ENCODE measurements at regions not wholly inside any gene's neighbourhood (a gene's known extent, or its start where the extent isn't known, plus 50 kb on each side); places are given as distances from the start of the nearest gene placed in this dataset.

GRCh38 chr13:94968757-94969086, 256.4 kb upstream of the SOX21 start:
- DNase-seq (ENCODE audit: low read depth in 2 of 2): no peak

- no peak for DNase-seq (ENCODE audit: low read depth in 2 of 2)
Measured at GRCh38 chr13:94968040-94968756, 255.9 kb upstream of the SOX21 start.

GRCh38 chr13:94967183-94968039, 255.1 kb upstream of the SOX21 start:
- DNase-seq (ENCODE audit: low read depth in 2 of 2): no peak

GRCh38 chr13:94966422-94966955, 254.1 kb upstream of the SOX21 start:
- DNase-seq (ENCODE audit: low read depth in 2 of 2): no peak

- no peak for DNase-seq (ENCODE audit: low read depth in 2 of 2)
Measured at GRCh38 chr13:94959626-94960025, 247.3 kb upstream of the SOX21 start.

GRCh38 chr13:94956417-94957110, 244.2 kb upstream of the SOX21 start:
- no peak for DNase-seq (ENCODE audit: low read depth in 2 of 2)

GRCh38 chr13:94952787-94953186, 240.4 kb upstream of the SOX21 start:
- DNase-seq (ENCODE audit: low read depth in 2 of 2): no peak

GRCh38 chr13:94950303-94950702, 238.0 kb upstream of the SOX21 start:
- DNase-seq (ENCODE audit: low read depth in 2 of 2): no peak

- DNase-seq (ENCODE audit: low read depth in 2 of 2): no peak
Measured at GRCh38 chr13:94947965-94948371, 235.6 kb upstream of the SOX21 start.

- no peak for DNase-seq (ENCODE audit: low read depth in 2 of 2)
Measured at GRCh38 chr13:94947392-94947791, 235.0 kb upstream of the SOX21 start.

- no peak for DNase-seq (ENCODE audit: low read depth in 2 of 2)
Measured at GRCh38 chr13:94946039-94946438, 233.7 kb upstream of the SOX21 start.

GRCh38 chr13:94938124-94938523, 225.8 kb upstream of the SOX21 start:
- no peak for DNase-seq (ENCODE audit: low read depth in 2 of 2)

- no peak for DNase-seq (ENCODE audit: low read depth in 2 of 2)
Measured at GRCh38 chr13:94936633-94937032, 224.3 kb upstream of the SOX21 start.

- DNase-seq (ENCODE audit: low read depth in 2 of 2): no peak
Measured at GRCh38 chr13:94933936-94934335, 221.6 kb upstream of the SOX21 start.

- DNase-seq (ENCODE audit: low read depth in 2 of 2): no peak
Measured at GRCh38 chr13:94933230-94933751, 220.9 kb upstream of the SOX21 start.

- DNase-seq (ENCODE audit: low read depth in 2 of 2): no peak
Measured at GRCh38 chr13:94928127-94928775, 215.9 kb upstream of the SOX21 start.

- no peak for DNase-seq (ENCODE audit: low read depth in 2 of 2)
Measured at GRCh38 chr13:94925263-94925662, 212.9 kb upstream of the SOX21 start.

GRCh38 chr13:94921181-94921580, 208.8 kb upstream of the SOX21 start:
- DNase-seq (ENCODE audit: low read depth in 2 of 2): no peak

GRCh38 chr13:94920578-94920977, 208.2 kb upstream of the SOX21 start:
- DNase-seq (ENCODE audit: low read depth in 2 of 2): no peak

- DNase-seq (ENCODE audit: low read depth in 2 of 2): no peak
Measured at GRCh38 chr13:94917824-94918223, 205.5 kb upstream of the SOX21 start.

GRCh38 chr13:94914895-94915294, 202.6 kb upstream of the SOX21 start:
- DNase-seq (ENCODE audit: low read depth in 2 of 2): no peak

- no peak for DNase-seq (ENCODE audit: low read depth in 2 of 2)
Measured at GRCh38 chr13:94906605-94907004, 194.3 kb upstream of the SOX21 start.

Measured in fibroblast of skin of left quadriceps (primary cell).